H1 (cell line): ENCODE measurements at regions not wholly inside any gene's neighbourhood (a gene's known extent, or its start where the extent isn't known, plus 50 kb on each side); places are given as distances from the start of the nearest gene placed in this dataset.

Source experiments
- ASH2L ChIP-seq: fragments of 200-600, 300-600 bp; sonication (generic); IDR thresholded peaks from one replicate; pipeline ENCODE4 v1.7.1; 2017; ENCODE audit warnings: low read length
- BRCA1 ChIP-seq: IDR thresholded peaks from 2 replicates; pipeline ENCODE4 v1.6.1; 2012; ENCODE audit warnings: low read depth, low read length, improper control_type of control experiment
- CREB1 ChIP-seq: IDR thresholded peaks from 2 replicates; pipeline ENCODE4 v1.6.1; 2012; ENCODE audit warnings: inconsistent platforms
- EP300 ChIP-seq, 2 experiments: IDR thresholded peaks; 1 replicate in 1 of 2; 2 replicates in 1 of 2; pipeline ENCODE4 v1.6.1; 2011 to 2012; ENCODE audit warnings: low read depth in 2 of 2, low read length in 2 of 2, mild to moderate bottlenecking in 2 of 2, borderline replicate concordance in 1 of 2, inconsistent platforms in 1 of 2, moderate library complexity in 1 of 2
- FOSL1 ChIP-seq: IDR thresholded peaks from 2 replicates; pipeline ENCODE4 v1.6.1; 2011; ENCODE audit warnings: mild to moderate bottlenecking, low read depth, low read length, moderate library complexity; ENCODE audit not compliant: insufficient read depth
- GABPA ChIP-seq: IDR thresholded peaks from 2 replicates; pipeline ENCODE4 v1.6.1; 2011; ENCODE audit warnings: mild to moderate bottlenecking, low read length, moderate library complexity, borderline replicate concordance; ENCODE audit not compliant: insufficient read depth
- KDM1A ChIP-seq: fragments of 200-600, 300-600 bp; sonication (generic); IDR thresholded peaks from 2 replicates; pipeline ENCODE4 v1.7.1; 2016; ENCODE audit warnings: mild to moderate bottlenecking, low read length, borderline replicate concordance
- MAX ChIP-seq: IDR thresholded peaks from 2 replicates; pipeline ENCODE4 v1.6.1; 2012; ENCODE audit warnings: inconsistent platforms
- POLR2A ChIP-seq, 2 experiments: IDR thresholded peaks; 1 replicate in 1 of 2; 2 replicates in 1 of 2; pipeline ENCODE4 v1.6.1; 2011; ENCODE audit warnings: low read depth in 2 of 2, low read length in 2 of 2, mild to moderate bottlenecking in 2 of 2; ENCODE audit errors: control extremely low read depth in 1 of 2

DNA sequence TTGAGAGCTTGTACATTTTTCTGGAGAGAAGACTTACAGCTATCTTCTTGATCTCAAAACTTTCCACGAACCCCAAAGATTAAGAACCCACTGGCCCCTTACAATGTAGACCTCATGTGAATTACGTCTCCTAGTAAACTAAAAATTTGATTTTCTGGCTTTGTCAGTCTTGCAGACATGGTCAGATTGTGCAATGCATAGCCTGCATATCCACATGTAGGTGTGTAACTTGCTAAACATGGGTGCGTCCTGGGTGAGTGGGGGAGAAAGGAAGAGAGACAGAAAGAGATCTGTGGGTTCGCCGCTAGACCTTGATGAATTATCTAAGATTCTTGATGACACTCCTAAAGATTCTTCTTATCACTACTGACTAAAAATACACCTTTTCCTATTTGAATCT lies 561.2 kb upstream of the MDFIC2 start (continued):
- no peak for TF ChIP-seq EP300 (IDR thresholded peaks at IDR 0.05; ENCODE audit: borderline replicate concordance in 1 of 2, low read depth in 2 of 2, low read length in 2 of 2)
- TF ChIP-seq POLR2A (IDR thresholded peaks at IDR 0.05; ENCODE audit: control extremely low read depth in 1 of 2, low read depth in 2 of 2, low read length in 2 of 2): no peak
- no peak for TF ChIP-seq KDM1A
- no peak for TF ChIP-seq FOSL1
- TF ChIP-seq GABPA: no peak
- TF ChIP-seq CREB1: no peak
- no peak for TF ChIP-seq BRCA1
- no peak for TF ChIP-seq ASH2L
- no peak for TF ChIP-seq MAX
- TF ChIP-seq, all 59 proteins: peak for 0
